HUES6 (cell line): ENCODE measurements at regions not wholly inside any gene's neighbourhood (a gene's known extent, or its start where the extent isn't known, plus 50 kb on each side); places are given as distances from the start of the nearest gene placed in this dataset.

ENCODE experiments used
- H3K27ac ChIP-seq: 2 replicates; pipeline ENCODE4 v1.7.0; 2013; ENCODE audit warnings: low read depth, mild to moderate bottlenecking, low read length, inconsistent platforms
- H3K27me3 ChIP-seq: 2 replicates; pipeline ENCODE4 v1.6.1; 2013; ENCODE audit warnings: low read length; ENCODE audit not compliant: control insufficient read depth, insufficient read depth
- H3K36me3 ChIP-seq: 2 replicates; pipeline ENCODE4 v1.6.1; 2013; ENCODE audit warnings: low read length; ENCODE audit not compliant: control insufficient read depth, insufficient read depth
- H3K4me1 ChIP-seq: 2 replicates; pipeline ENCODE4 v1.6.1; 2013; ENCODE audit warnings: low read length; ENCODE audit not compliant: control insufficient read depth, insufficient read depth
- H3K4me3 ChIP-seq: 2 replicates; pipeline ENCODE4 v1.5.1; 2013; ENCODE audit warnings: low read depth, low read length
- H3K9ac ChIP-seq: one replicate; pipeline ENCODE4 v1.6.1; 2013; ENCODE audit warnings: mild to moderate bottlenecking, low read length
- H3K9me3 ChIP-seq: 2 replicates; pipeline ENCODE4 v1.6.1; 2013; ENCODE audit warnings: low read depth, low read length; ENCODE audit not compliant: control insufficient read depth, insufficient read depth

DNA sequence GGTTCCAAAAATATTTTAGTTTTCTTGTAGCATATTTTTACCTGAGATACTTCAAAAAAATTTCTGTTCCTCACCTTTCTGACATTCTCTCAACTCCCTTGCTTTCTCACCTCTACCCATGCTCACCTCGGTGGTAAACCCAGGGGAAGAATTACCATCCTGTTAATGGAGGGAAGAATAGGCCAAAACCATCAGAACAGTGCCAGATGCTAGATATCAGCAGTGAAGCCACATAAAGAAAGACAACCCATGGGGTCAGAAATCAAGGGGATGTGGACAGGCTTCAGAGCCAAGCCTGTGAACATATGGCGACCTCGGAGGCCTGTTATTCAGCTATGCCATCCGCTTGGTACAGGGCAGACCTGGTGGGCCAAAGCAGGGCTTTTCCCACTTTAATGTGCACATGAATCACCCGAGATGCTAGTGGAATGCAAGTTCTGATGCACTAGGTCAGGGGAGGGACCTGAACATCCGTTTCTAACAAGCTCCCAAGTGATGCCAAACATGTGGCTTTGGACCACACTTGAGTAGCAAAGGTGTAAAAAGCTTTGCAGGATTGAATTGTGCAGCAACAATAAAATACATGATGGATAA, 125.5 kb downstream of the NPY start:
- H3K27ac ChIP-seq = no peak overlapping the region

DNA sequence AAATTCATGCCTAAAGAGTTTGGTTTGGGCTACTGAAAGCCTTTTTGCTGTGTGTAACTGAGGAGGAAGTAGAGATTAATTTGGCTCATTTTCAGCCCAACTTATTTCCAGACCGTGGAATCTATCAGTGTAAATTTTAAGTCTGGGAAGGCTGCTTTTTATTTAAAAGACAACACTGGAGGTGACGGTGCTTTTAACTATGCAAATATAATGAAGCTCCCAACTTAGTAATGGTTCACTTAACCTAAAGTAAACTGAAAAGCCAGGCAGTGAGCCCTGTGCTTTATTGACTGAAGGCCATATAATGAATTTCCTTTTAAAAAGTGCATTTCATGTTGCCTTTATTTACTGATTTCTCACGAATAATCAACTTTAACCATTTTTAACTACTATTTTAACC, 127.2 kb downstream of the NPY start:
- H3K9me3 ChIP-seq = peaks cover 30% of the 10 kb centered on the region
- H3K27ac ChIP-seq = no peak overlapping the region
- H3K9ac ChIP-seq = no peak overlapping the region
- peaks cover 13% of the 10 kb centered on the region for H3K4me1 ChIP-seq
- H3K27me3 ChIP-seq = no peaks in the 10 kb centered on the region; the same call in 1 of the 2 replicates
- H3K36me3 ChIP-seq = peaks cover 12% of the 10 kb centered on the region; the same call in 1 of the 2 replicates
- no peak overlapping the region for H3K4me3 ChIP-seq

More for the DNA sequence above, 125.5 kb downstream of the NPY start:
- Histone ChIP-seq H3K27me3 (no peaks in the 10 kb centered on the region; the same call in 1 of the 2 replicates), H3K9me3 (peaks cover 22% of the 10 kb centered on the region), H3K4me1 (peaks cover 25% of the 10 kb centered on the region), H3K9ac (no peak overlapping the region), H3K4me3 (no peak overlapping the region), H3K36me3 (peaks cover 17% of the 10 kb centered on the region)

DNA sequence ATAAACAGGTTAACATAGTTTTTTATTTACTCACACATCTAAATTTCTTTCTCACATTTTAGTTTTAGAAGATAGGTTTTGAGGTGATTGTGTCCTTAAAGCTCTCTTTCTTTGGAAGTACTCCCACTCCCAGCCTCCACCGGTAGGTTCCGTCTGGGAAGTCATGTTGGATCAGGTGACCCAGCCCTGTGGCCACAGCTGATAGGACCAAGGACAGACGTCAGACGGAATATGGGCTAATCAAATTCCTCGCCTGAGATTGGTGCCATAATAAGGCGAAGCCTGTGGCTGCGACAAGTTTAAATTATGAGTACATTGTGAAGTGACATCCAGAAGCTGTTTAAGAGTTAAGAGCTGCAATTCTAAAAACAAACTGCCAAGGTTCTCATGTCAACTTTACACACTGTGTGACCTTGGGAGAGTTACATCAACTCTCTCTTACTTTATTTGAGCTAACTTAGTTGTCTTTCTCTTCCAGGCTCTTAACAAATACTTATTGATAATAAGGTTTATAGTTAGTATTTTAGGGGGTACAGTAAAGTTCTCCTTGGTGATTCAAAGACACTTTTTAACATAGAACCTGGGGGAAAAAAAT, 133.6 kb downstream of the NPY start:
- H3K9ac ChIP-seq = no peak overlapping the region
- H3K4me3 ChIP-seq = no peak overlapping the region
- H3K27ac ChIP-seq = no peak overlapping the region
- H3K27me3 ChIP-seq = no peaks in the 10 kb centered on the region; the same call in 1 of the 2 replicates
- H3K4me1 ChIP-seq = peaks cover 6% of the 10 kb centered on the region
- H3K9me3 ChIP-seq = peaks cover 17% of the 10 kb centered on the region
- H3K36me3 ChIP-seq = no peaks in the 10 kb centered on the region

DNA sequence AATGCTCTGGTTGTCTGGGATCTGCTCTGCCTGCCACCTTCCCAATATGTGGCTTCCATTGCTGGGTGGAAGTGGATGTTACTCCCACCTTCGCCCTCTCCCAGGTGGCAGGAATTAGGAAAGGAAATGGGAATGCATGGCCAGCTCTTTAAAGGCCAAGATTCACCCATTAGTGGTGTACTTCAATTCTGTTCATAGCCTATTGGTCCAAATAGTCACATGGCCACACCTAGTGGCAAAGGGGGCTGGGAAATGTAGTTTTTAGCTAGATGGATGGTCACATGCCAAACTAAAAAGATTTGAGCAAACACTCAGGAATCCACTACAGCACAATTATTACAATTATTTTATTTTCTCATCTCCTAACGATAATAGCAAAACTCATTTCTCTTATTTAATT, 135.1 kb downstream of the NPY start:
- H3K27ac ChIP-seq = no peak overlapping the region
- H3K36me3 ChIP-seq = no peaks in the 10 kb centered on the region
- H3K4me1 ChIP-seq = peaks cover 7% of the 10 kb centered on the region
- H3K27me3 ChIP-seq = no peaks in the 10 kb centered on the region; the same call in 1 of the 2 replicates
- H3K4me3 ChIP-seq = no peak overlapping the region
- H3K9me3 ChIP-seq = peaks cover 13% of the 10 kb centered on the region
- H3K9ac ChIP-seq = no peak overlapping the region

DNA sequence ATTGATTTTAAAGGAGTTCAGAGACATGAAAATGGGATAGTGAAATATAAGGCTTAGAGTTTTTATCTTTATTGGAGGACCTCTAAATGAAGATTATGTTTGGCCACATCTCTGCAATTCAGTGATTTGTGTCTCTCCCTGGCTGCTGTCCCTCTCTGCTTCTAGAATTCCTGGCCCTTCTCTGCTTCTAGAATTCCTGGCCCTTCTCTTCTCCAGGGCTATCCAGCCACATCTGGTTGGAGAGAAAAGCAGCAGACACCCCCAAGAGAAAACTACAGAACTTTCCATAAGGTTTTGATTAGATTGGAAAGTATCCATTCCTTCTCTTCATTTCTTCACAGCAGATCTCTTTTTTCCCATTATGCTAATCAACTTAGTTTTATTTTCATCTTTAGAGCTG, 135.5 kb downstream of the NPY start:
- no peak overlapping the region for H3K27ac ChIP-seq
- peaks cover 12% of the 10 kb centered on the region for H3K9me3 ChIP-seq
- no peak overlapping the region for H3K4me3 ChIP-seq
- no peaks in the 10 kb centered on the region; the same call in 1 of the 2 replicates for H3K27me3 ChIP-seq
- H3K36me3 ChIP-seq = no peaks in the 10 kb centered on the region
- peaks cover 7% of the 10 kb centered on the region for H3K4me1 ChIP-seq
- H3K9ac ChIP-seq = no peak overlapping the region

DNA sequence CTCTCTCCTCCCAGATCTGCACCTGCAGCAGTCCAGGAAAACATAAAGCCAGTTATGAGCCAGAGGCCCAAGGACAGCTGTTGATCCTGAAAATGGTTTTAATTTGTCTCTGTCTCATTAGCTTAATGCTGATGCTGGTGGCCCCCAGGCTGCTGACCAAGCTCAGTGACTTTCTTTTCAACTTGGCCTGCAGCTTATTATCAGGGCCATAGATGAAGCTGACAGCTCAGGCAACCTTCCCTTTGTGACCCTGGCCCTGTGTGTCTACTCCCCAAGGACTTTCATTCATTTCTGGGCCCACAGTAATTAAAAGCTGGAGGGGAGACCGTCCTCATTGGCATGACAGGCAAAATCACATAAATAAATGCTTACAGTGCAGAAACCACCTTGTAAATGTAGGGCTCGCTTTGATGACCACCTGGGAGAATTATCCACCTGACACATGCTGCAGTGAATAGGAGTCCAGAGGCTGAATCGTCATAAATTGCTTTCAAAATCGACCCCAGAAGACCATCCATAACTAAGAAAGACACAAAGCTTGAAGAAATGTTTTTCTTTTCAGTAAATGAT, 138.5 kb downstream of the NPY start:
- Histone ChIP-seq H3K36me3 (no peaks in the 10 kb centered on the region), H3K27ac (no peak overlapping the region), H3K4me3 (no peak overlapping the region), H3K9me3 (peaks cover 19% of the 10 kb centered on the region), H3K9ac (no peak overlapping the region), H3K27me3 (no peaks in the 10 kb centered on the region), H3K4me1 (peaks cover 24% of the 10 kb centered on the region)

DNA sequence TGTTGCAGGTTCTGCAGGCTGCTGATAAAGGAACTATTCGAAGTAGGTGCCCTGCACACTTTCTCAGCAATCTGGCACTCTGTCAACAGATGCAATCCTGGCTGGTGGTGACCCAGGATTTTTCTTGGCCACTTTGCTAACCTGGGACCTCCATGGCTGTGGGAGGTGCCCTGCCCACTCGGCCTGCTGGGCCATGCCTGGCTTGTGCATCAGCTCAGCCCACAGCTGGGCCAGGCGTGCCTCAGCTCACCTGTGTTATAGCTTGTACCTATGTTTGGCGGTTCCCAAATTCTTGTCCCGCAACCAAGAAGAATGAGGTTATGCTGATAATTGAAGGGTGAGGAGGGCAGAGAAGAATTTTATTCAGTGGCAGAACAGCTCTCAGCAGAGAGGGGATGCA, 141.7 kb downstream of the NPY start:
- peaks cover 19% of the 10 kb centered on the region for H3K9me3 ChIP-seq
- peak overlapping the region; percentile 67; the same call in 1 of the 2 replicates for H3K27ac ChIP-seq
- no peak overlapping the region for H3K4me3 ChIP-seq
- H3K36me3 ChIP-seq = no peaks in the 10 kb centered on the region
- H3K27me3 ChIP-seq = no peaks in the 10 kb centered on the region; the same call in 1 of the 2 replicates
- peak overlapping the region; percentile 37 for H3K9ac ChIP-seq
- peaks cover 34% of the 10 kb centered on the region for H3K4me1 ChIP-seq

DNA sequence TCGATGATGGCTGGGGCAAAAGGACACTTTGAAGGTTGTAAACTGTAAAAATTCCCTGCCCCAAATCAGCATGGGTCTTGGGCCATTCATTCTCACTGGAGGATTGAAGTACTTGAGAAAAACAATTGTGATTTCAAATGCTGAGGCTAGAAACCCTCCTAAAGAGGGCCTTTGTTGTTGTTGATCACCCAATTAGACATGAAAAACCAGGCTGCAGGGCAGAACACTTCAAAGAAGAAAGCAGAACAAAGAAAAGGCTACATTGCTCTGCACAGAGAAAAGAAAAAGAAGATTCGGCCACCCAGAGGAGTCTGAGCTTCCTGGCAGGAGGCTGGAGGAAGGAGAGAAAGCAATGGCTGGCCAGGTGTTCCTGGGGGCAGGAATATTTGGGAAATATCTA, 143.1 kb downstream of the NPY start:
- H3K9ac ChIP-seq = peak overlapping the region; percentile 72
- peak overlapping the region; percentile 67; the same call in 1 of the 2 replicates for H3K27ac ChIP-seq
- H3K27me3 ChIP-seq = no peaks in the 10 kb centered on the region; the same call in 1 of the 2 replicates
- H3K36me3 ChIP-seq = no peaks in the 10 kb centered on the region
- peaks cover 33% of the 10 kb centered on the region for H3K4me1 ChIP-seq
- peak overlapping the region; percentile 41; the same call in 1 of the 2 replicates for H3K4me3 ChIP-seq
- H3K9me3 ChIP-seq = peaks cover 19% of the 10 kb centered on the region

DNA sequence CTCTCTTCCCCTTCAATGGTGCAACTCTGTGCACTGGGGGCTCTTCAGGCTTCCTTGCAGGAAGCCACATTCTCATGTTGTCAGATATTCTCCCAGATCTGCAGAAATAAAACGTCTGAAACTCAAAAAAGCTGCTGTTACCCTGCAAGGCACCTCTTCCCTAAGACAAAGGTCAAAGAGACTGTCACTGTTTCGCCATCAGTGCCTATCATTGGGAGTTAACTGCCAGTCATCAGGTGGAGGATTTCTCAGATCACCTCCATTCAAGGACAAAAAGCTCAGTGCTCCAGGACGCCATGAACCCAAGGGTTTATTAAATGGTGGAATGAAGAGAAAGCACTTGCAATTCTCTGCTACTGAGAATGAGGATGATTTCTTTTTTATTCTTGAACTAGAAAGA, 144.6 kb upstream of the PALS2 start:
- H3K4me1 ChIP-seq = peaks cover 32% of the 10 kb centered on the region
- no peak overlapping the region for H3K4me3 ChIP-seq
- no peaks in the 10 kb centered on the region; the same call in 1 of the 2 replicates for H3K27me3 ChIP-seq
- peaks cover 19% of the 10 kb centered on the region for H3K9me3 ChIP-seq
- H3K9ac ChIP-seq = no peak overlapping the region
- no peaks in the 10 kb centered on the region for H3K36me3 ChIP-seq
- no peak overlapping the region for H3K27ac ChIP-seq

DNA sequence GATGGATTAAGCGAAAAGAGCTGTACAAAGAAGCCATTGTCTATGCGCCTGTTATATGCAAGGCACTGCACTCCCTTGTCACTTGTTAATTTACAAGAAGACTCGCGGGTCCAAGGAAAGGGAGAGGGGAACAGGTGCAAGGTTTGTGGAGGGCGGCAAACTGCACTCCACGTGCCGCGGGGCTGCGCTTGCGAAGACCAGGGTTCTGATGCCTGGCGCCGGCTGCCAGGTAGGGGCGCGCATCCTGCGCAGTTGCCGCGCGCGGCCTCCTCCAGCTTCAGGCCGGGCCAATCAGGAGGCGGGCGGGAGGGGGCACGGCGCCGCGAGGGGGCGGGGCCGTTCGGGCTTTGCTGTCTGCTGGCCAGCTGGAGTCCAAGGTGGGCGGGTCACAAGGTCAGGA, 140.6 kb upstream of the PALS2 start:
- no peaks in the 10 kb centered on the region; the same call in 1 of the 2 replicates for H3K27me3 ChIP-seq
- peaks cover 52% of the 10 kb centered on the region for H3K4me1 ChIP-seq
- no peaks in the 10 kb centered on the region for H3K9me3 ChIP-seq
- H3K9ac ChIP-seq = no peak overlapping the region
- H3K4me3 ChIP-seq = no peak overlapping the region
- no peaks in the 10 kb centered on the region for H3K36me3 ChIP-seq
- H3K27ac ChIP-seq = no peak overlapping the region

DNA sequence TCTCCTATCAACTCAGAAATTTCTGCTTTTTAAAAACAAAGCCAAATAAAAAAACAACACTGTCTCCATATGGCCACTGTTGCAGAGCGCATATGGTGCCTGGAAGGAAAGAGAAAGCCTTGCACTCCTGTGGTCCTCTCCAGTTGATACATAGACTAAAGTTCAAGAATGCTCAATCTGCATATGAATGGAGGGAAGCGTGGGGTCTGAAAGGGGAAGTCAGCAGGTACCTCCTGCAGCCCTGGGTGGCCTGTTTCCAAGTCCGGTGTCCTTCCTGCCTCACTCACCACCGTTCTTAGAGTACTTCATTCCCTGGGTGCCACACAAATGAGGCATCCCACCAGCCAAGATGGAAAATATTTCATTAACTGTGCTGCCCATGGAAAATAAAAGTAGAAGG, 138.3 kb upstream of the PALS2 start:
- Histone ChIP-seq H3K9ac (peak overlapping the region; percentile 23), H3K4me3 (no peak overlapping the region), H3K9me3 (peaks cover 5% of the 10 kb centered on the region), H3K36me3 (no peaks in the 10 kb centered on the region), H3K4me1 (peaks cover 44% of the 10 kb centered on the region), H3K27me3 (no peaks in the 10 kb centered on the region; the same call in 1 of the 2 replicates), H3K27ac (peak overlapping the region; percentile 66)
